IMR-90 (cell line): ENCODE measurements at regions not wholly inside any gene's neighbourhood (a gene's known extent, or its start where the extent isn't known, plus 50 kb on each side); places are given as distances from the start of the nearest gene placed in this dataset.
"Not testable (repeated sequence)": the region's sequence is repeated elsewhere in the genome, so short reads cannot be mapped to it uniquely, and the experiment has no call there.

Source experiments
- ATAC-seq: fragments of 200-7000 bp; cut with Tn5 transposase; 2 replicates; pipeline ENCODE4 v1.9.1; 2020; ENCODE audit warnings: low read depth, mild to moderate bottlenecking, moderate library complexity
- BruUV-seq: library from RNA; stranded (reverse); fragments of 400-500 nt; replicated peaks from 2 replicates; lab custom pipeline; 2021; lab: Mats Ljungman, UMichigan
- CTCF ChIA-PET: fragments of 300-600 bp; formaldehyde crosslinking; extraction: SDS; loops from one replicate; lab custom pipeline; 2021; ENCODE audit warnings: antibody characterized with exemption; lab: Yijun Ruan, JAX
- POLR2A ChIA-PET: fragments of 300-600 bp; sonication (Branson Sonifier 250); formaldehyde crosslinking; loops from one replicate; lab custom pipeline; 2022; ENCODE audit warnings: antibody characterized with exemption; ENCODE audit not compliant: unreplicated experiment; lab: Charles Lee
- DNase-seq: peaks from one replicate; pipeline ENCODE4 v3.0.0; 2013
- H2AFZ ChIP-seq: replicated peaks from 2 replicates; pipeline ENCODE3; 2013; ENCODE audit warnings: low read length, mild to moderate bottlenecking; ENCODE audit not compliant: poor library complexity
- H2AK5ac ChIP-seq: 2 replicates; pipeline ENCODE4 v1.6.1; 2013; ENCODE audit warnings: low read depth, low read length, inconsistent platforms
- H2AK9ac ChIP-seq: replicated peaks from 2 replicates; pipeline ENCODE3; 2013; ENCODE audit warnings: mild to moderate bottlenecking, low read depth, low read length, moderate library complexity; ENCODE audit not compliant: poor library complexity
- H2BK120ac ChIP-seq: 2 replicates; pipeline ENCODE4 v1.6.1; 2013; ENCODE audit warnings: low read depth, low read length, inconsistent platforms
- H2BK15ac ChIP-seq: 3 replicates; pipeline ENCODE4 v1.6.1; 2013; ENCODE audit warnings: low read depth, low read length, inconsistent platforms
- H2BK20ac ChIP-seq: 2 replicates; pipeline ENCODE4 v1.6.1; 2013; ENCODE audit warnings: low read depth, mild to moderate bottlenecking, inconsistent platforms, low read length, moderate library complexity
- H2BK5ac ChIP-seq: 2 replicates; pipeline ENCODE4 v1.6.1; 2013; ENCODE audit warnings: mild to moderate bottlenecking, low read depth, low read length, inconsistent platforms; ENCODE audit not compliant: poor library complexity, severe bottlenecking
- H3K14ac ChIP-seq: replicated peaks from 2 replicates; pipeline ENCODE4 v1.6.1; 2013; ENCODE audit warnings: low read depth, low read length, inconsistent platforms
- H3K18ac ChIP-seq: 2 replicates; pipeline ENCODE4 v1.6.1; 2013; ENCODE audit warnings: low read depth, low read length, control low read depth
- H3K23ac ChIP-seq: 2 replicates; pipeline ENCODE4 v1.6.1; 2013; ENCODE audit warnings: low read depth, low read length, inconsistent platforms
- H3K27ac ChIP-seq: 2 replicates; pipeline ENCODE4 v1.5.1; 2013; ENCODE audit warnings: mild to moderate bottlenecking, control low read depth, low read length; ENCODE audit not compliant: insufficient read depth
- H3K27me3 ChIP-seq: 2 replicates; pipeline ENCODE4 v1.6.1; 2013; ENCODE audit warnings: low read length; ENCODE audit not compliant: control insufficient read depth, insufficient read depth
- H3K36me3 ChIP-seq: 2 replicates; pipeline ENCODE4 v1.6.1; 2013; ENCODE audit warnings: low read length, mixed read lengths; ENCODE audit not compliant: control insufficient read depth, insufficient read depth
- H3K4ac ChIP-seq: 2 replicates; pipeline ENCODE4 v1.6.1; 2013; ENCODE audit warnings: low read depth, low read length, inconsistent platforms
- H3K4me1 ChIP-seq: 2 replicates; pipeline ENCODE4 v1.6.1; 2013; ENCODE audit warnings: low read length, mixed read lengths; ENCODE audit not compliant: control insufficient read depth, insufficient read depth
- H3K4me2 ChIP-seq: 2 replicates; pipeline ENCODE4 v1.6.1; 2013; ENCODE audit warnings: low read depth, mild to moderate bottlenecking, control low read depth, low read length, moderate library complexity
- H3K4me3 ChIP-seq: 2 replicates; pipeline ENCODE4 v1.5.1; 2013; ENCODE audit warnings: low read depth, mild to moderate bottlenecking, control low read depth, low read length, moderate library complexity; ENCODE audit not compliant: insufficient read depth
- H3K56ac ChIP-seq: 2 replicates; pipeline ENCODE4 v1.6.1; 2013; ENCODE audit warnings: low read length, inconsistent platforms; ENCODE audit not compliant: insufficient read depth; ENCODE audit errors: extremely low read depth
- H3K79me1 ChIP-seq, 2 experiments: 2 replicates each; pipeline ENCODE4 v1.6.1; 2013; ENCODE audit warnings: low read length in 2 of 2, inconsistent platforms in 1 of 2, low read depth in 1 of 2
- H3K9ac ChIP-seq: 2 replicates; pipeline ENCODE4 v1.6.1; 2013; ENCODE audit warnings: low read depth, low read length, control low read depth
- H3K9me1 ChIP-seq: 2 replicates; pipeline ENCODE4 v1.6.1; 2013; ENCODE audit warnings: low read length, inconsistent platforms; ENCODE audit not compliant: insufficient read depth
- H3K9me3 ChIP-seq: 2 replicates; pipeline ENCODE4 v1.6.1; 2013; ENCODE audit warnings: low read length; ENCODE audit not compliant: control insufficient read depth, insufficient read depth
- H4K20me1 ChIP-seq: 2 replicates; pipeline ENCODE4 v1.6.1; 2013; ENCODE audit warnings: low read length, inconsistent platforms; ENCODE audit not compliant: insufficient read depth
- H4K5ac ChIP-seq: 2 replicates; pipeline ENCODE4 v1.6.1; 2013; ENCODE audit warnings: mild to moderate bottlenecking, low read depth, low read length, control low read depth
- H4K8ac ChIP-seq, 2 experiments: 2 replicates each; pipeline ENCODE4 v1.6.1; 2013; ENCODE audit warnings: low read depth in 2 of 2, low read length in 2 of 2, control low read depth in 1 of 2, inconsistent platforms in 1 of 2
- H4K91ac ChIP-seq: 2 replicates; pipeline ENCODE4 v1.6.1; 2013; ENCODE audit warnings: low read depth, low read length, inconsistent platforms; ENCODE audit not compliant: insufficient read depth
- WGBS, 2 experiments: methylation state at CpG; one replicate each; pipeline versions ENCODE4 v1.1.5 to v1.1.7; 2013; ENCODE audit warnings: missing lambda C conversion rate in 2 of 2; ENCODE audit not compliant: insufficient read length in 1 of 2; ENCODE audit errors: extremely low coverage in 2 of 2; 5-methylcytosine and 5-hydroxymethylcytosine counted together
- dilution Hi-C: fragments of 300-500 bp; cut with HindIII; formaldehyde crosslinking; loops from one replicate; pipeline ENCODE4 v1.14.3; 2018; ENCODE audit warnings: low sequenced_read_pairs; ENCODE audit not compliant: unreplicated experiment
- in situ Hi-C: fragments of 300-500 bp; cut with MboI; formaldehyde crosslinking; loops from 3 replicates; pipeline ENCODE4 v1.14.3; 2019; ENCODE audit warnings: low sequenced_read_pairs, inconsistent platforms, mixed read lengths
- intact Hi-C: fragments of 100-400 bp; cut with micrococcal nuclease; formaldehyde crosslinking; loops from 2 replicates; pipeline ENCODE4 v1.10.0; 2022

DNA sequence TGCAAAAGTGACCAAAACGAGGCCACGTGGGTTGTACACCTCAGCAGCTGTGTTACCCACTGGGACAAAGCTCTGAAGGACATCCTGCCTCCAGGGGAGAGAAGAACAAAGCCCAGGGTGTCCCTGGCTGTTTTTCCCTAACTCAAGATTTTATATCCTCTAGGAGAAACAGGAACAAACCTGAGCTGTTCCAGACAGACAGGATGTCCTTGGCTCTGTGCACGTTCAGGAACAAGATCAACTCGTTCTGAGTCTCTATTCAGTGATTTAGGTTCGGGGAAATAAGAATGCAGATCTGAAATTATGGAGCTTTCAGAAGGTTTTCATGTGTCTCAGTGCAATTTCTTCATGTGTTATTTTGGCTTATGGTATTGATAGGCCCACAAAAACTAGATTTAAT, 465.3 kb downstream of the TMEM121 start:
- H3K9ac ChIP-seq, H3K27me3 ChIP-seq, dilution Hi-C loops, H3K23ac ChIP-seq, H3K79me1 ChIP-seq, H4K20me1 ChIP-seq, H2AFZ ChIP-seq, POLR2A ChIA-PET, H3K4me3 ChIP-seq, H3K56ac ChIP-seq, H4K91ac ChIP-seq, H3K4me2 ChIP-seq, BruUV-seq, CTCF ChIA-PET, H3K36me3 ChIP-seq, in situ Hi-C loops, H3K18ac ChIP-seq, H3K4me1 ChIP-seq, H3K4ac ChIP-seq, H2BK5ac ChIP-seq, H2BK15ac ChIP-seq, H3K9me1 ChIP-seq, H2BK20ac ChIP-seq, H3K27ac ChIP-seq, DNase-seq, H2AK9ac ChIP-seq, ATAC-seq, H2AK5ac ChIP-seq, H2BK120ac ChIP-seq, H4K5ac ChIP-seq, H4K8ac ChIP-seq, H3K14ac ChIP-seq, intact Hi-C loops: not testable (repeated sequence)
- peaks cover 14% of the 10 kb centered on the region; the same call in 1 of the 2 replicates for H3K9me3 ChIP-seq
- no CpG with 5 or more reads among the region's 5 CpGs for WGBS, 2 experiments
